ENCODE measurements at regions not wholly inside any gene's neighbourhood (a gene's known extent, or its start where the extent isn't known, plus 50 kb on each side); places are given as distances from the start of the nearest gene placed in this dataset.

DNA sequence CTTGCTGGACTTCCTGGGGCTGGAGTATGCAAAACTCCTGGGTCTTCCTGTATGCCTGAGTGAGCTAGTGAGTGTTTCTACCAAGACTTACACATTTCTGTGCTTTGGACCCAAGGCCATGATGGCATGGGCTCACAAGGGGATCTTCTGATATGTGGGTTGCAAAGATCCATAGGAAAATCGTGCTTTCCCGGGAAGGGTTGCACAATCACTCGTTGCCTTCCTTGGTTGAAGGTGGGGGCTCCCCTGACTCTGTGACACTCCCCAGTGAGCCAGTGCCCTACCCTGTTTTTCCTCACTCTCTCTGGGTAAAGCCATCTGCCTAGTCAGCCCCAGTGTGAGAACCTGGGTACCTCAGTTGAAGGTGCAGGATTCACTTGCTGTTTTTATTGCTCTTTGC, 114.0 kb upstream of the CCDC179 start:
- peaks cover 7% of the 10 kb centered on the region for H3K4me1 ChIP-seq (ENCODE audit: control insufficient read depth, insufficient read depth, low read length)
- no peak for DNase-seq
- no peak overlapping the region for H3K27ac ChIP-seq (ENCODE audit: low read length)
- WGBS (ENCODE audit: insufficient coverage, low lambda C conversion rate): no CpG with 5 or more reads among the region's 3 CpGs
- no peaks in the 10 kb centered on the region for H3K36me3 ChIP-seq (ENCODE audit: control insufficient read depth, insufficient read depth, low read length)
- H3K27me3 ChIP-seq (ENCODE audit: control insufficient read depth, insufficient read depth, low read length): no peaks in the 10 kb centered on the region
- peaks cover 2% of the 10 kb centered on the region for H3K9me3 ChIP-seq (ENCODE audit: control insufficient read depth, low read depth, low read length)
- no peak overlapping the region for H3K4me3 ChIP-seq (ENCODE audit: low read length)

DNA sequence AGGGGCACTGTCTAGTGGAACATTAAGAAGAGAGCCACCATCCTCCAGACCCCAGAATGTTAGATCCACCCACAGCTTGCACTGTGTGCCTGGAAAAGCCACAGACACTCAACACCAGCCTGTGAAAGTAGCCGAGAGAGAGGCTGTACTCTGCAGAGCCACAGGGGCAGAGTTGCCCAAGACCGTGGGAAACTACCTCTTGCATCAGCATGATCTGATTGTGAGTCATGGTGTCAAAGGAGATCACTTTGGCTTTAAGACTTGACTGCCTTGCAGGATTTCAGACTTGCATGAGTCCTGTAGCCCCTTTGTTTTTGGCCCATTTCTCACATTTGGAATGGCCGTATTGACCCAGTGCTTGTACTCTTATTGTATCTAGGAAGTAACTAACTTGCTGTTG, 115.9 kb upstream of the CCDC179 start:
- Histone ChIP-seq H3K27me3 (ENCODE audit: control insufficient read depth, insufficient read depth, low read length) (no peaks in the 10 kb centered on the region), H3K4me1 (ENCODE audit: control insufficient read depth, insufficient read depth, low read length) (peaks cover 7% of the 10 kb centered on the region), H3K27ac (ENCODE audit: low read length) (no peak overlapping the region), H3K36me3 (ENCODE audit: control insufficient read depth, insufficient read depth, low read length) (no peaks in the 10 kb centered on the region), H3K4me3 (ENCODE audit: low read length) (no peak overlapping the region), H3K9me3 (ENCODE audit: control insufficient read depth, low read depth, low read length) (no peaks in the 10 kb centered on the region)
- peak; percentile 62 to 77 for DNase-seq
- no CpG with 5 or more reads among the region's 3 CpGs for WGBS (ENCODE audit: insufficient coverage, low lambda C conversion rate)

DNA sequence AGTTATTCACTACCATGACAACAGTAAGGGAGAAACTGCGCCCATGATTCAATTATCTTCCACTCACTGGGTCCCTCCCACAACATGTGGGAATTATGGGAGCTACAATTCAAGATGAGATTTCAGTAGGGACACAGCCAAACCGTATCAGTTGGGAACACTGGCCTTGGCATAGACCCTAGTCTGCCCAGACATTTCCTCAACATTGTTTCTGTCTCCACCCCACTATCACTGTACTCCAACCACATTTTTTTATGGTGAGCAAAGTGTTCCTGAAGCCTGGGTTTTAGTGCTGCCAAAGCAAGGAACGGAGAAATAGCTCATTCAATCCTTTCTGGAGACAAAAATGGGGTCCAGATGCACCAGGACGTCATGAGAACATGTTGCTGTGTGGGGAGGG, 122.6 kb upstream of the CCDC179 start:
- no peak for DNase-seq
- Histone ChIP-seq H3K4me1 (ENCODE audit: control insufficient read depth, insufficient read depth, low read length) (no peaks in the 10 kb centered on the region), H3K9me3 (ENCODE audit: control insufficient read depth, low read depth, low read length) (peaks cover 14% of the 10 kb centered on the region), H3K27ac (ENCODE audit: low read length) (no peak overlapping the region), H3K4me3 (ENCODE audit: low read length) (no peak overlapping the region), H3K36me3 (ENCODE audit: control insufficient read depth, insufficient read depth, low read length) (no peaks in the 10 kb centered on the region), H3K27me3 (ENCODE audit: control insufficient read depth, insufficient read depth, low read length) (no peaks in the 10 kb centered on the region)
- no CpG with 5 or more reads among the region's 4 CpGs for WGBS (ENCODE audit: insufficient coverage, low lambda C conversion rate)

DNA sequence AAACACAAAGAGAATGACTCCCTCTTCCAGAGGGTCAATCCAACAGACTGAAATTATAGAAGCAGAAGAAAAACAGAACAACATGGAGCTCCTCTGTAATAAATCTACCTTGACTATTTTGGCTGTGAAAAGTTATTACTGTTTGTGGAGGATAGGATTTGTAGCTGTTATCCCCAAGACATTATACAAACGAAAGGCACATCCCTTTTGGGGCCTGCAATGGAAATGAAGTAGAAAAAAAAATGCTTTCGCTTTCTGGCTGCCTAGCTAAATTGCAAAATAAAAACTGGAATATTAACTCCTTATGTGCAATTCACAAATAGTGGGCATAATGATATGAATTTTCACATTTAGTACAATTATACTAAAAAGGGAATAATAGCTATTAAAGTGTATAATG, 123.8 kb upstream of the CCDC179 start:
- H3K36me3 ChIP-seq (ENCODE audit: control insufficient read depth, insufficient read depth, low read length): no peaks in the 10 kb centered on the region
- no peak for DNase-seq
- no peak overlapping the region for H3K4me3 ChIP-seq (ENCODE audit: low read length)
- H3K9me3 ChIP-seq (ENCODE audit: control insufficient read depth, low read depth, low read length): peaks cover 17% of the 10 kb centered on the region
- no peak overlapping the region for H3K27ac ChIP-seq (ENCODE audit: low read length)
- 92% methylated on average over 2 of the region's 2 CpGs for WGBS (ENCODE audit: insufficient coverage, low lambda C conversion rate)
- H3K4me1 ChIP-seq (ENCODE audit: control insufficient read depth, insufficient read depth, low read length): no peaks in the 10 kb centered on the region
- H3K27me3 ChIP-seq (ENCODE audit: control insufficient read depth, insufficient read depth, low read length): no peaks in the 10 kb centered on the region

DNA sequence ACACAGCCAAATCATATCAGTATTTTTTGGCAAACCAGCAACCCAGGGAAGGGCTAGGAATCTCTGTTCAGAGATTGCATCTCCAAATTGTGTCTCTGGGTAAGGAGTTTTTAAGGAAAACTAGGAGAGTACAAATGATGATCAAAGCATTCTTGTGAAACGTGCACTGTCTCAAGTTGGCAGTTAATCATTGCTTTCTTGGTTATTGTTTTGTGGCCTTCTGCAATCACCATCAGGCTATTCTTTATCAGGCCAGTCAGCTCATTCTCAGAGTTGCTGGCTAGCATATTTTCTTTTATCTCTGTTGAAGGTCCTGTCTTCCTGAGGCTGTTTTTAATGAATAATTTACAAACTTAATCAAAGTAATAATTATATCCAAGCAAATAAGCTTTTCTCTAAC, 129.1 kb upstream of the CCDC179 start:
- WGBS (ENCODE audit: insufficient coverage, low lambda C conversion rate): 60% methylated on average over 1 of the region's 1 CpG

DNA sequence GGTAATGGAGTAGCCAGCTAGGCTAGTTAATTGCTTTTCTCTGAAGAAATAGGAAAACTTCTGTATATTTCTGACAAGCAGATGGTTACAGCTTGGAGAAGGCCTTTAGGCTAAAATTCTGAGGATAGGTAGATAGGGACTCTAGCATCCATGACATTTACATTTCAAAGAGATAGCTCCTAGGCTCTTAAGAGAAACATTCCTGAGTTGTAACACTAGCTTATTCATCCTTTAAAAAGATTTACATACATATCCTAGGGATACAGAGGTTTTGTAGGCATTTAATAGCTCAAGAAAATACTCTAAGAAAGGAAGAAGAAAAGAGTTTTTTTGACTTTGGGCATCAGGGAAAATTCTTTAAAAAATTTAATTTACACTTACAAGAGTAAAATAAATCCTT, 130.9 kb upstream of the CCDC179 start:
- H3K9me3 ChIP-seq (ENCODE audit: control insufficient read depth, low read depth, low read length): peaks cover 28% of the 10 kb centered on the region
- no peak for DNase-seq
- peaks cover 2% of the 10 kb centered on the region for H3K4me1 ChIP-seq (ENCODE audit: control insufficient read depth, insufficient read depth, low read length)
- H3K27ac ChIP-seq (ENCODE audit: low read length): no peak overlapping the region
- H3K36me3 ChIP-seq (ENCODE audit: control insufficient read depth, insufficient read depth, low read length): no peaks in the 10 kb centered on the region
- no peaks in the 10 kb centered on the region for H3K27me3 ChIP-seq (ENCODE audit: control insufficient read depth, insufficient read depth, low read length)
- no peak overlapping the region for H3K4me3 ChIP-seq (ENCODE audit: low read length)

More for the DNA sequence above, 129.1 kb upstream of the CCDC179 start:
- H3K4me3 ChIP-seq (ENCODE audit: low read length): no peak overlapping the region
- peak; percentile 50 to 70 for DNase-seq
- peak overlapping the region; percentile 58 for H3K27ac ChIP-seq (ENCODE audit: low read length)
- no peaks in the 10 kb centered on the region for H3K27me3 ChIP-seq (ENCODE audit: control insufficient read depth, insufficient read depth, low read length)
- H3K4me1 ChIP-seq (ENCODE audit: control insufficient read depth, insufficient read depth, low read length): peaks cover 2% of the 10 kb centered on the region
- H3K9me3 ChIP-seq (ENCODE audit: control insufficient read depth, low read depth, low read length): peaks cover 32% of the 10 kb centered on the region
- no peaks in the 10 kb centered on the region for H3K36me3 ChIP-seq (ENCODE audit: control insufficient read depth, insufficient read depth, low read length)

DNA sequence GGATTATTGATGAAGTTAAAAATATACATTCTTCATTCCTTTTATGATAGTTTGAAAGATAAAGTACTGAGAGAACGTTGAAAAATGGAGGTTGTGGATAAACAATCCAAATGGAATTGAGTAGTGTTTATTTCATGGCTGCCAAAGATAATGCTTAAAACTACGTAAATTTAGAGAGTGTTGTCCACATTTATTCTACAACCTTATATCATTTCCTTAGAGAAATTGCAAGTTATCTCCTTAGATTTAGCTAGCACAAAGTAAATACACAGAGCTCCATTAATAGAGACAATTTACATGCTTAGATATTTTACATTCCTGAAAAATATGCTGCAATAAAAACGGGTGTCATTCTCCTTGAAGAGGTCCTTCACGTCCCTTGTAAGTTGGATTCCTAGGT, 146.5 kb upstream of the CCDC179 start:
- Histone ChIP-seq H3K27me3 (ENCODE audit: control insufficient read depth, insufficient read depth, low read length) (no peaks in the 10 kb centered on the region), H3K4me1 (ENCODE audit: control insufficient read depth, insufficient read depth, low read length) (peaks cover 4% of the 10 kb centered on the region), H3K9me3 (ENCODE audit: control insufficient read depth, low read depth, low read length) (peaks cover 17% of the 10 kb centered on the region), H3K36me3 (ENCODE audit: control insufficient read depth, insufficient read depth, low read length) (no peaks in the 10 kb centered on the region), H3K4me3 (ENCODE audit: low read length) (no peak overlapping the region), H3K27ac (ENCODE audit: low read length) (no peak overlapping the region)
- DNase-seq: no peak
- WGBS (ENCODE audit: insufficient coverage, low lambda C conversion rate): no CpG with 5 or more reads among the region's 4 CpGs

DNA sequence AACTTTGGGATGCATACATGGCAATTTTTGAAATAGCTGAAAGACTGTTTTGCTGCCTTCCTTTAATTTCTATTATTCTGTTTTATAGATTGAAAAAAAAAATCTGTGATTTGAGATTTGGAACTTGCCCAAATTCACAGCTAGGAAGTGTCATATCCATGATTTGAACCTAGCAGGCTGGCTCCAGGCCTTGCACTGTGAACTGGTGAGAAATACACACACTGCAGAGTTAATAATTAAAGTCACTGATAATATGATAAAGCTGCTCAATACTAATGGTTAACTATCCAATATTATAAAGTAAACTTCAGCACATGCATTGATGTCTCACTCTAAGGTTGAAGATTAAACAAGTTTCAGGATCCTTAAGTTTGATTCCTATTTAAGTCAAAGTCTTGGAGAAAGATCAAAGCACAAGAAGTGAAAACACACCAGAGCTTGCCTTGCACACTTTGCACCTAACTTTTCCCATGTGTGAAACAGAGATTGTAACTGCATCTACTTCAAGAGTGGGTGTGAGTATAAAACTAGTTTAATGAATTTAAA, 150.6 kb upstream of the CCDC179 start:
- peak; percentile 18 to 76 for DNase-seq
- H3K4me1 ChIP-seq (ENCODE audit: control insufficient read depth, insufficient read depth, low read length): peaks cover 4% of the 10 kb centered on the region
- no peaks in the 10 kb centered on the region for H3K36me3 ChIP-seq (ENCODE audit: control insufficient read depth, insufficient read depth, low read length)
- H3K9me3 ChIP-seq (ENCODE audit: control insufficient read depth, low read depth, low read length): no peaks in the 10 kb centered on the region
- H3K27ac ChIP-seq (ENCODE audit: low read length): peak overlapping the region; percentile 49
- H3K27me3 ChIP-seq (ENCODE audit: control insufficient read depth, insufficient read depth, low read length): no peaks in the 10 kb centered on the region
- no peak overlapping the region for H3K4me3 ChIP-seq (ENCODE audit: low read length)

DNA sequence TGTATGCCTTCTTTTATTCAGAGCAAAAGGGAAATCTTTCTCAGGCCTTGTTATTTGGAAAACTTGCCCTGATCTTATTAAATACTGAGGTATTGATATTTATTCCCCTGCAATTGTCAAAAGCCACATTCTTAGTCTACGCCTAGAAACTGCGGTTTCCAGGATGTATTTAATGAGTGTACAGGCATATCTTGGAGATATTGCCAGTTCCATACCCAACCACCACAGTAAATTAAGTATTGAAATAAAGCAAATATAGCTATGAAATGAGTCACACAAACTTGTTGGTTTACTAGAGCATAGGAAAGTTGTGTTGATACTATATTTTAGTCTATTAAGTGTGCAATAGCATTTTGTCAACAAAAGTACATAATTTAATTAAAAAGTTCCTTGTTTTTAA, 152.7 kb upstream of the CCDC179 start:
- H3K27ac ChIP-seq (ENCODE audit: low read length): no peak overlapping the region
- peaks cover 4% of the 10 kb centered on the region for H3K4me1 ChIP-seq (ENCODE audit: control insufficient read depth, insufficient read depth, low read length)
- no CpG with 5 or more reads among the region's 2 CpGs for WGBS (ENCODE audit: insufficient coverage, low lambda C conversion rate)

DNA sequence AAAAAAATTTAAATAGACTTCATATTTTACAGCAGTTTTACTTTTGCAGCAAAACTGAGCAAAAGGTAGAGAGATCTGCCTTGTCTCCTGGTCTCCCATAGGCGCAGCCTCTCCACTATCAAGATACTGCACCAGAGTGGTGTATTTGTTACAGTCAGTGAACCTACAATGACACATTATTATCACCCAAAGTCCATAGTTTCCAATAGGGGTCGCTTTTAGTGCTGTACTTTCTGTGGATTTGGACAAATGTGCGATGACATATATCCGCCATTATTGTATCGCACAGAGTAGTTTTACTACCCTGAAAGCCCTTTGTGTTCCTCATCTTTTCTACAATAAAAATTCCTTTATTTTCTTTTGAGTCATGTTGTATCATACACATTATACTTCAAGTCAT, 153.2 kb upstream of the CCDC179 start:
- WGBS (ENCODE audit: insufficient coverage, low lambda C conversion rate): 100% methylated on average over 3 of the region's 5 CpGs
- no peaks in the 10 kb centered on the region for H3K9me3 ChIP-seq (ENCODE audit: control insufficient read depth, low read depth, low read length)
- no peak for DNase-seq

More for the DNA sequence above, 152.7 kb upstream of the CCDC179 start:
- DNase-seq: no peak
- H3K36me3 ChIP-seq (ENCODE audit: control insufficient read depth, insufficient read depth, low read length): no peaks in the 10 kb centered on the region
- no peak overlapping the region for H3K4me3 ChIP-seq (ENCODE audit: low read length)
- H3K9me3 ChIP-seq (ENCODE audit: control insufficient read depth, low read depth, low read length): no peaks in the 10 kb centered on the region
- no peaks in the 10 kb centered on the region for H3K27me3 ChIP-seq (ENCODE audit: control insufficient read depth, insufficient read depth, low read length)

DNA sequence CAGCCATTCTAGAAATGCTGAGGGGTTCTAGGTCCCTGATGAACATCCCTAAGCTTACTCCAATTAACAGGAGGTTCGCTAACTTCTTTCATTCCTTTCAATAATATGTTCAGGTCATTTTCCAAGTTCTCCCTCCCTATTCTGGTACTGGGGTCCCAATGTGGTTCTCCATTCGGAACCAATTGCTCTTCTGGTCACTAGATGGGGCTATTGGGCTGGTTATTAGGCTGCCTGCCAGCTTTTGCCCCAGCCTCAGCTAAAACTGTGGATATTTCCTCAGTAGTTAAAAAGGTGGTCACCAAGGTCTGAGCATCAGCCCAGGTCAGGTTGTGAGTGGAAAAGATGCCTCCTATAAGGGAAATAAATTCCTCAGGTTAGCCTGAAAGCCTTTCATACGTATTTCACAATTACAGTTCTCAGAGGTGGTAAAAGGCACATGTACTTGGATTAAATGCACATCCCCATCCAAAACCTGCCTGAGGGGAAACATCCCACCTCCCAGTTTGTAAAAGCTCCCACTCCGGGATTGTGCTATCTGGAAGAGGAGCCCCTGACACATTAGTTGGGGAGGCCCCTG, 161.1 kb upstream of the CCDC179 start:
- no peak overlapping the region for H3K27ac ChIP-seq (ENCODE audit: low read length)
- no peaks in the 10 kb centered on the region for H3K27me3 ChIP-seq (ENCODE audit: control insufficient read depth, insufficient read depth, low read length)
- H3K4me3 ChIP-seq (ENCODE audit: low read length): no peak overlapping the region
- DNase-seq: peak; percentile 23 to 43
- no peaks in the 10 kb centered on the region for H3K4me1 ChIP-seq (ENCODE audit: control insufficient read depth, insufficient read depth, low read length)
- H3K9me3 ChIP-seq (ENCODE audit: control insufficient read depth, low read depth, low read length): no peaks in the 10 kb centered on the region
- 60% methylated on average over 1 of the region's 4 CpGs for WGBS (ENCODE audit: insufficient coverage, low lambda C conversion rate)
- H3K36me3 ChIP-seq (ENCODE audit: control insufficient read depth, insufficient read depth, low read length): no peaks in the 10 kb centered on the region

More for the DNA sequence above, 153.2 kb upstream of the CCDC179 start:
- peaks cover 4% of the 10 kb centered on the region for H3K4me1 ChIP-seq (ENCODE audit: control insufficient read depth, insufficient read depth, low read length)
- H3K27me3 ChIP-seq (ENCODE audit: control insufficient read depth, insufficient read depth, low read length): no peaks in the 10 kb centered on the region
- H3K27ac ChIP-seq (ENCODE audit: low read length): no peak overlapping the region
- no peak overlapping the region for H3K4me3 ChIP-seq (ENCODE audit: low read length)
- H3K36me3 ChIP-seq (ENCODE audit: control insufficient read depth, insufficient read depth, low read length): no peaks in the 10 kb centered on the region
